Type B pancreatic cell (in vitro differentiated cells): ENCODE measurements at regions not wholly inside any gene's neighbourhood (a gene's known extent, or its start where the extent isn't known, plus 50 kb on each side); places are given as distances from the start of the nearest gene placed in this dataset.

Experiments used
- DNase-seq: peaks from one replicate; pipeline ENCODE4 v3.0.0; 2021; ENCODE audit warnings: mixed read lengths; ENCODE audit not compliant: unreplicated experiment; ENCODE audit errors: extremely low spot score
- H3K27ac Mint-ChIP-seq: 2 replicates; pipeline ENCODE4 v1.8.0; 2021; ENCODE audit warnings: mild to moderate bottlenecking, mixed read lengths
- H3K27me3 Mint-ChIP-seq: 2 replicates; pipeline ENCODE4 v1.8.0; 2021; ENCODE audit warnings: mixed read lengths
- H3K36me3 Mint-ChIP-seq: 2 replicates; pipeline ENCODE4 v1.8.0; 2021; ENCODE audit warnings: mixed read lengths
- H3K4me1 Mint-ChIP-seq: one replicate; pipeline ENCODE4 v1.8.0; 2021; ENCODE audit warnings: mixed read lengths; ENCODE audit not compliant: unreplicated experiment
- H3K4me3 Mint-ChIP-seq: 2 replicates; pipeline ENCODE4 v1.8.0; 2021; ENCODE audit warnings: mild to moderate bottlenecking, mixed read lengths
- H3K9me3 Mint-ChIP-seq: 2 replicates; pipeline ENCODE4 v1.8.0; 2021; ENCODE audit warnings: mixed read lengths
- TF ChIP-seq, protein P1 (sequence below): fragments of 200-600 bp; sonication (generic); conservative IDR thresholded peaks from 2 replicates; pipeline ENCODE4 v1.5.0; 2021; ENCODE audit warnings: antibody characterized with exemption, mild to moderate bottlenecking

DNA sequence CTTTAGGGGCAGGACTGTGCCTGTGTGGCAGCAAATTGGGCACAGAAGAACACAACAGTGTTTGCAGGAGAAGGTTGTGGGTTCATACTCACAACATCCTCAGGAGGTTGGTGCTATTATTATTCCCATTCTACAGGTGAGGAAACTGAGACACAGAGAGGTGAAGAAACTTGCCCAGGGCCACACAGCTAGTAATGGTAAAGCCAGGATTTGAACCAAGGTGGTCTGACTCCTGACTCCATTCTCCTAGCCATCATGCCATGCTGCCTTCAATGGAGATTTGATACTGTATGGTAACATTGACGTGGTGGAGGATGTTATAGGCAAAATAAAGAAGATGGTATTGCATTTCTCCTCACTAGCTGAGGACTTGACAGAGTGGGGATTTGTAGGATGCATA, 334.2 kb downstream of the RPS6KC1 start:
- Mint-ChIP-seq H3K4me3 (no peak overlapping the region), H3K4me1 (no peaks in the 10 kb centered on the region), H3K27me3 (no peaks in the 10 kb centered on the region), H3K36me3 (no peaks in the 10 kb centered on the region), H3K27ac (no peak overlapping the region), H3K9me3 (no peaks in the 10 kb centered on the region)
- TF ChIP-seq, protein P1, sequence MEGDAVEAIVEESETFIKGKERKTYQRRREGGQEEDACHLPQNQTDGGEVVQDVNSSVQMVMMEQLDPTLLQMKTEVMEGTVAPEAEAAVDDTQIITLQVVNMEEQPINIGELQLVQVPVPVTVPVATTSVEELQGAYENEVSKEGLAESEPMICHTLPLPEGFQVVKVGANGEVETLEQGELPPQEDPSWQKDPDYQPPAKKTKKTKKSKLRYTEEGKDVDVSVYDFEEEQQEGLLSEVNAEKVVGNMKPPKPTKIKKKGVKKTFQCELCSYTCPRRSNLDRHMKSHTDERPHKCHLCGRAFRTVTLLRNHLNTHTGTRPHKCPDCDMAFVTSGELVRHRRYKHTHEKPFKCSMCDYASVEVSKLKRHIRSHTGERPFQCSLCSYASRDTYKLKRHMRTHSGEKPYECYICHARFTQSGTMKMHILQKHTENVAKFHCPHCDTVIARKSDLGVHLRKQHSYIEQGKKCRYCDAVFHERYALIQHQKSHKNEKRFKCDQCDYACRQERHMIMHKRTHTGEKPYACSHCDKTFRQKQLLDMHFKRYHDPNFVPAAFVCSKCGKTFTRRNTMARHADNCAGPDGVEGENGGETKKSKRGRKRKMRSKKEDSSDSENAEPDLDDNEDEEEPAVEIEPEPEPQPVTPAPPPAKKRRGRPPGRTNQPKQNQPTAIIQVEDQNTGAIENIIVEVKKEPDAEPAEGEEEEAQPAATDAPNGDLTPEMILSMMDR: no peak
- DNase-seq: no peak

DNA sequence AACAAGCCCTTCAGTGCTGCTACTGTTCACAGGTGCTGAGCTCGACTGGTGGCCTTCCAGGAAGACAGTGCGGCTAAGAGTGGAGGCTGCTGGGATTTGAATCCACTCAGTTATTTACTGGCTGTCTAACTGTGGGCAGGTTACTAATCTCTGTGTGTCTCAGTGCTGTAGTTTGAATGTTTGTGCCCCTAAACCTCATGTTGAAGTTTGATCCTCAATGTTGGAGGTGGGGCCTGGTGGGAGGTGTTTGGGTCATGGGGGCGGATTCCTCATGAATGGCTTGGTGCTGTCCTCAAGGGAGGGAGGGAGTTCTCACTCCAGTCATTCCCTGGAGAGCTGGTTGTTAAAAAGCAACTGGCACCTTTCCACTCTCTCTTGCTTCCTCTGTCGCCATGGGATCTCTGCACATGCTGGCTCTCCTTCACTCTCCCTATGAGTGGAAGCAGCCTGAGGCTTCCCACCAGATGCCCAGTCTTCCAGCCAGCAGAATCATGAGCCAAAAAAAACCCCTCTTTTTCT, 334.8 kb downstream of the RPS6KC1 start:
- Mint-ChIP-seq H3K4me1 (no peaks in the 10 kb centered on the region), H3K27me3 (no peaks in the 10 kb centered on the region), H3K4me3 (no peak overlapping the region), H3K9me3 (no peaks in the 10 kb centered on the region), H3K36me3 (no peaks in the 10 kb centered on the region), H3K27ac (no peak overlapping the region)
- DNase-seq: no peak
- TF ChIP-seq, protein P1: no peak

DNA sequence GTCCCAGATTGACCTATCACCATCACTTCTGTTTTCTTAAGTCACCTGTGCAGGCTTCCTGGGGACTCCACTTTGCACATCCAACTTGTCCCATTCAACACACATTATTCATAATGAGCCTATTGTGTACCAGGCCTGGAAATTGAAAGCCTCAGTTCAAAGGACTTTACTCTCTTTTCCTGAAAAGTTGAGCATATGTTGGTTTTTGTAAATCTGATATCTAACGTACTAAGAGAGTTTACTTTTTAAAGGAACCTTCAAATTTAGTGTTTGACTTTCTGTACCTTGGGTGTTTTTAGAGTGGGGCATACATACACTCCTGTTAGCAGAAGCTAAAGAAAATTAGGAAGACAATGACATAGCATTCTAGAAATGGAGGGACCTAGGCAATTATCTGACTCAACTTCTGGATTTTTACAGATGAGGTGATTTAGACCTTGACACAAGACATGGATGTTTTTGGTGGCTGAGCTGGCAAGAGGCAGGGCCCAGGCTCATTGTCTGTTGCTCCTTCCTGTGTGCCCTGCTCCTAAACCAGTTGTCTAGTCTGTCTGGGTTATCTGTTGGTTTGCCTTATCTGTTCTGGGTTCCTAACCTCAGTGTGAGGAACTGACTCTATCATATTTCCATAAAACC, 336.5 kb downstream of the RPS6KC1 start:
- TF ChIP-seq, protein P1: no peak
- H3K4me3 Mint-ChIP-seq: no peak overlapping the region
- DNase-seq: no peak
- H3K27me3 Mint-ChIP-seq: no peaks in the 10 kb centered on the region
- no peak overlapping the region for H3K27ac Mint-ChIP-seq
- H3K9me3 Mint-ChIP-seq: no peaks in the 10 kb centered on the region
- no peaks in the 10 kb centered on the region for H3K36me3 Mint-ChIP-seq
- H3K4me1 Mint-ChIP-seq: peaks cover 3% of the 10 kb centered on the region

DNA sequence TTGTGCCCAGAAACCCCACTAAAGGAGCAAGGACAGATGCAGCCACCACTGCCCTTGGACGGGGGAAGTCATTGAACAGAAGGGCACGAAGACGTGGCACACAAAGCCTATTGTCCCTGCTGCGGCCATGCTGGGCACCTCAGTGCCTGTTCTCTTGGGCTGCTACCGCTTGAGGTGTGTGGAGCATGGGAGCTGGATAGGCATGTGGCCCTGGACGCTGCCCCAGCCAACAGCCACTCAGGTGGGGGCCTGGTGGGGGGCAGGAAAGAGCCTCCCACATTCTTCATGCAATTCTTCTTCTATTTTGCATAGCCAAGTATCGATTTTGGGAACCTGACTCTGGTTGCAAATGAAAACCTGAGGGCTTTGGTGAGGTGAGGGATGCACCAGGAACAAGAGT, 337.2 kb downstream of the RPS6KC1 start:
- H3K27me3 Mint-ChIP-seq: no peaks in the 10 kb centered on the region

DNA sequence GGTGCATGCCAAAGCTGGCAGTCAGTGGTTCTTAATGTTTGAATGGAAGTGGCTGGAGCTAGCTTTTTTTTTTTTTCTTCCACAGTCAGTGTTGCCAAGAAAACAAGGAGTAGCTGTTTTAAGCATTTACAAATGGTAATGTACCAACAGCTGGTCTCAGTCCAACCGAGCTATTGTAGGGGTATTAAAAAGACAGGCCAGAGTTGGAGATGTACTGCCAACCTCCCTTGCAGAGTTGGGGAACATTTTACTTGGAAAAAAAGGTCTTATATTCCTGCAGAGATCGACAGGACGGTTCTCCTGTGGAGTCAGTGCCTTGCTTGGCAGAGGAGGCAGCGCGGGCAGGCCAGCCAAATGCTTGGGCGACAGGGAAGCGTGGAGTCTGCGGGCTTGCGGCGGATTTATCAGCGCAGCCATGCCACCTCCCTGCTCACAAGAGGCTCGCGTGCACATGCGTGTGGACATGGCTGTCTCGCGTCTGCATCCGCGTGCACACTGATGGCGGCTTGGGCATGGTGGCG, 338.1 kb downstream of the RPS6KC1 start:
- no peak for DNase-seq
- Mint-ChIP-seq H3K4me1 (peaks cover 3% of the 10 kb centered on the region), H3K4me3 (no peak overlapping the region), H3K27me3 (no peaks in the 10 kb centered on the region), H3K9me3 (no peaks in the 10 kb centered on the region), H3K36me3 (no peaks in the 10 kb centered on the region), H3K27ac (no peak overlapping the region)
- TF ChIP-seq, protein P1: no peak

More for the DNA sequence above, 337.2 kb downstream of the RPS6KC1 start:
- Mint-ChIP-seq H3K36me3 (no peaks in the 10 kb centered on the region), H3K27ac (no peak overlapping the region), H3K4me3 (no peak overlapping the region), H3K9me3 (no peaks in the 10 kb centered on the region), H3K4me1 (peaks cover 3% of the 10 kb centered on the region)
- DNase-seq: no peak
- TF ChIP-seq, protein P1: no peak
